Amniotic epithelial cell (primary cell): ENCODE measurements at regions not wholly inside any gene's neighbourhood (a gene's known extent, or its start where the extent isn't known, plus 50 kb on each side); places are given as distances from the start of the nearest gene placed in this dataset.
"Not testable (repeated sequence)": the region's sequence is repeated elsewhere in the genome, so short reads cannot be mapped to it uniquely, and the experiment has no call there.

Source experiments
- DNase-seq: peaks from one replicate; pipeline ENCODE4 v3.0.0-alpha.2; 2010; ENCODE audit warnings: low read depth

DNA sequence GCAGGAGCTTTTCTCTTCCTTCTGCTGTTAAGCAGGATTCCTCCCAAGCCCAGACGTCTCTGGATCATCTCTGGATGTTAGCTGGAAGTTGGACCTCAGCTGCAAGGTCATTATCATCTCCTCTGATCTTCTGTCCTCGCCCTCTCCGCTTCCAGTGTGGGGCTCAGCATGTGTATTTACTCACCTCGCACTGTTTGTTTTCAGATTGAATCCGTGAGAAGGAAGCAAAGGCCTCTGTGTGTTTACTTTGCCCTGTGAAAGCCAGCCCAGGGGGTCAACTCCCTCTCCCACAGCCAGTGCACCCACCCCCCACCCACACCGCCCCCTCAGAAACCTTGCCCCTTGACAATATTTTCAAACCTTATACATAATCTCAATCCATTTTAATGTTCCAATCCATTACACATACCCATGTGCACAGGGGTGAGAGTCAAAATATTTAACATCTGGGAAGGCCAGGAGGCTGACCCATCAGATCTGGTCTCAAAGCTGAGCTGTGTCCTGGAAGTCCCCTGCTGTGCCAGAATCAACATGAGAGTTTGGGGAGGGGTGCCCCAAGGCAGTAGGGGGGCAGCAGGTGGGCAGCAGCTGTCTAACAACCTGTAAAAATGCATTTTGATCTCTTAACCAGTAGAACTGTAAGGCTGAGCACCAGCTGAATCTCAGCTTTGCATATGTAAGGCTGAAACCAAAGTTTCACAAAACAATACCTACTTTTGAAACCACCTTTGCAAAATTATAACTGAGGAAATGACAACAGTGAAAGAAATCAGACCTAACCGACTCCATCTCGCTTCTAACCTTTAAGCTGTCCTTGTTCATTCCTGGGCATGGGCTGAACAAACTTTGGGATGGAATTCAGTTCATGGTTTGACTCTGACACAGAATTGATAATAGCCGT, 157.9 kb downstream of the ZNF664 start:
- DNase-seq = no peak

DNA sequence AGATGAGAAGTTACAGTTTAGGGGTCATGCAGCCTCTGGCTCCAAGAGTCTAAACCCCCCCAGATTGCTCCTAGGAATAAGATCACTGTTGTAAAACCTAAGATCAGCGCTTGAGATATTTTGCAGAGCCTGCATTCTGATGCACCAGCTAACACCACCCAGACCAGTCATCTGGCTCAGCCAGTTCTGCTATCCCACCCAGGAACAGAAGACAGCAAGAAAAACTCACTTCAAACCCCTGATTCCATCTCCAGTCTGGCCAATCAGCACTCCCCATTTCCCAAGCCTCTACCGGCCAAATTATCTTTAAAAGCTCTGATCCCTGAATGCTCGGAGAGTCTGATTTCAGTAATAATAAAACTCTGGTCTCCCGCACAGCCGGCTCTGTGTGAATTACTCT, 158.6 kb downstream of the ZNF664 start:
- no peak for DNase-seq

GRCh38 chr12:124132530-124132929, 159.5 kb downstream of the ZNF664 start:
- no peak for DNase-seq

- DNase-seq = no peak
Measured at GRCh38 chr12:124136796-124137195, 158.1 kb upstream of the RFLNA start.

DNA sequence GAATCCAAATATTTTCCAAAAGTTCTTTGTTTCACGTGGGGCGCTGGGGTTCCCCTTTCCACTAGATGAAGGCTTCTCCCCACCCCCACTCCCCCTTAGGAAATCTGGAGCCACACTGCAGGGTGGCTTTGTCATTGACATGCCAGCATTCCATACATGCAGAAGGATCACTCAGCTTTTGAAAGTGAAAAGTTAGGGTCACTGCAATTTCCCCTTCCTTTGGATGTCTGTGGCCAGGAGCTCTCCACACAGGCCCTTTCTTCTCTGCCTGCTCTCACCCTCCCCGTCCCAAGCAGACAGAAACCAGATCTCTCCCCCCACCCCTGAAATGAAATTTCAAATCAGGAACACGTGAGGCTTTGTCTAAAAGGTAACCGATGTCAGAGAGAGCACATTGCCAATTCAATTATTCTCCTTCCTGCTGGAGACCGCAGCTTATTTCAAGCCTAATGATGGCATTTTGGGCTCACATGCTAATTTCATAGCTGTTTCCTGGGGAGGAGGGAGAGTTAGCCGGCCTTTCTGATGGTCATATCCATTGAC, 153.9 kb upstream of the RFLNA start:
- DNase-seq = no peak

- not testable (repeated sequence) for DNase-seq
Measured at GRCh38 chr12:124141611-124142010, 153.3 kb upstream of the RFLNA start.

DNA sequence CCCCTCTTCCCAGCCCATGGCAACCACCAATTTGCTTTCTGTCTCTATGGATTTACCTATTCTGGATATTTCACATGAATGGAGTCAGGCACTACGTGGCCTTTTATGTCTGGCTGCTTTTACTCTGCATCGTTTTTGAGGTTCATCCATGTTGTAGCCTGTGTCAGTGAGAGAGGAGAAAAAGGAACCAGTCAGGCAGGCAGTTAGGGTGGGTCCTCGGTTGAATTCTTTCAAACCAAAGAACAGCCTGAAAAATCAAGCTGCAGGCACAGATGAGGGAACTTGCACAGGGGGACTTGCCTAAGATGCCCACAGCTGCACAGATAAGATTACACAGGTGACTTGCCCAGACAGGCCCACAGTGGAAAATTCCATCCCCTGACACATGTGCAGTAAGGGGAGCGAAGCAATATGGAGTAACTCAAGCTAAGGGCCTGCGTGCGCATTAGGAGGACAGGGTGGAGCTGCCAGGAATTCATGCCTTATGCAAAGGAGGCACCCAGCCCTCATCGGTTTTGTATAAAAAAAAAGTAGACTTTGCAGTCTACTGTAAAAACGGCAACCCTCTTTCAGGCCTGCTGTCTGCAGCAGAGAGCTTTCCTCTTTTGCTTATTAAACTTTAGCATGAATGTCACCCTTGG, 152.4 kb upstream of the RFLNA start:
- DNase-seq = no peak

DNA sequence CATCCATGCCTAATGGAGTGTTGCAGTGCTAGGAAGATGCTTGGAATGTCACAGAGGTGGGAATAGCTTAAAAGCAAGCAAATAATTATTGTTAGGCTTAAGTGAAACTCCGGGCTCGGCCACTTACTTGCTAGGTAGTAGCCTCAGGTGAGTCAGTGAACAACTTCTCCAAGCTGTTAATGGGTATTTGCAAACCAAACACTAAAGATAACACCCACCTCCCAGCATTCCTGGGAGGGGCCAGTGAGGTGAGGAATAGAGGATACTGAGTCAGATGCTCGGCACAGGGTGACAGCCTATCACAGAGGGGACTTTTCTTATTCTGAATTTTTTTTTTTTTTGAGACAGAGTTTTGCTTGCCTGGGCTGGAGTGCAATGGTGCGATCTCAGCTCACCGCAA, 151.2 kb upstream of the RFLNA start:
- no peak for DNase-seq

- DNase-seq = no peak
Measured at GRCh38 chr12:124144531-124145194, 150.2 kb upstream of the RFLNA start.

- DNase-seq = no peak
Measured at GRCh38 chr12:124147027-124147426, 147.9 kb upstream of the RFLNA start.

- DNase-seq = no peak
Measured at GRCh38 chr12:124147575-124147974, 147.3 kb upstream of the RFLNA start.

DNA sequence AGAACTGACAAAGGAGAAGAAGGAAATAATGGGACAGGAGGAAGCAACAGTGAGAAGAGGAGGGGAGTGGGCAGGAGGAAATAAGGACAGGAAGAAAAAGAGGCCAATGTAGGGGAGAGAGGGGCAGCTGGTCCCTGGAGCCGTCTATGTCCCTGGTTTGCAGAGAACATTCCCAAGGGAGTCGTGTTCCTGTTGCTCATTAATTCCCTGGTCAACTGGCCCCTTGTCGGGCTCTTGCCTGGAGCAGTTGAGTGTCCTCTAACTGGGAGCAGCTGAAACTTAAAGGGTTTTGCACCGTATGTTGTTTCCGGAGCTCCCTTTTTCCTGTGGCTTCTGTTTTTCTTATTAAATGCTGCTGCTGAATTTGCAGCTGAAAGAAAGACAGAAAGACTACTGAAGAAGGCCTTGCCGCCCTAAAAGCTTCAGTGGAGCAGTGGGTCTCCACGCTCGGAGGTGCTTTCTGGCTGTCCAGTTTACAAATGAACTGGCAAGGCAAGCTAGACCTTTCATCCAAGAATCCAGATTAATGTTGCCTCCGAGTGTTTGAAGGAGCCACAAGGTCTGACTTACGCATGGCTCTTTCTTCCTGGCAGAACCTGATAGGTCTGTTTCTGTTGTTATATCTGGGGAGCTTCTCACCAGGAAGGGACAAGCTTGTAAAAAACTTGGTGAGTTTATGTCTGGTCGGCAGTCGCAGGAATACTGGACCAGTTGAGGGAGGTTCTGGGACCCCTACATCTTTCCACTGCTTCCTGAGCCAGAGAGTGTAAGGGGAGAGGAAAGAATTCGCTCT, 146.2 kb upstream of the RFLNA start:
- no peak for DNase-seq

- no peak for DNase-seq
Measured at GRCh38 chr12:124149287-124149686, 145.6 kb upstream of the RFLNA start.

DNA sequence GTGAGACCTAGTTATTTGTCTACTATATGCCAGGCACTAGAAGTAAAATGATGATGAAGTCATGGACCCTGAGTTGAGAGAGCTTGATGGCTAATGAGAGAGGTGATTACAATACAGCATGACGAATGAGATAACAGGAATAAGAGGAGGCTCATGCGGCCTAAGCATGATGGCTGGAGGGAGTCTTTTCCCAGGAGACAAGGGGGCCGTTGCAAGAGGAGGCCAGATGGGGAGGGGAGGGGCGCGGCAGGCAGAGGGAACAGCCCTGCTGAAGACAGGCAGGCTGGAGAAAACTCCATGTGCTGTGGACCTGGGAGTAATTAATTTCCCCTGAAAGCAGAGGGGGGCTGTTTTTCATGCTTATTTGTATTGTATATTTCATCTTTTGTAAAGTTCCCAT, 144.7 kb upstream of the RFLNA start:
- no peak for DNase-seq

DNA sequence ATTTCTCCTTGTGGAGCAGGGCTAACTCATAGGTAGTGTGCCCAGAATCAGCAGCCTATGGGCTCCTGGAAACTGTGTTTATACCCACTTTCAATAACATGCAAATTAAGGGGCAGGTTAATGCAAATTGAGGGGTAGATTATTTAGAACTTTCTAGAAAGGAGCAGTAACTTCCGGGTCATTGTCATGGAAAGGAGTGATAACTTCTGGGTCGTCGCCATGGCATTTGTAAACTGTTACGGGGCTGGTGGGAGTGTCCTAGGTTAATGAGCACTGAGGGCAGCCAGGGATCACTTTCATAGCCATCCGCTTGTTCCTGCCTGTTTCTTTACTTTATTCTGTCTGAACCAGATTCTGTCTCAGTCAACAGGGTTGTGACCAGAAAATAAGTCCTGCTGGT, 143.3 kb upstream of the RFLNA start:
- DNase-seq = no peak

GRCh38 chr12:124152731-124153130, 142.2 kb upstream of the RFLNA start:
- DNase-seq = peak; percentile 20

GRCh38 chr12:124153392-124153791, 141.5 kb upstream of the RFLNA start:
- DNase-seq = no peak

- no peak for DNase-seq
Measured at GRCh38 chr12:124157406-124157805, 137.5 kb upstream of the RFLNA start.

DNA sequence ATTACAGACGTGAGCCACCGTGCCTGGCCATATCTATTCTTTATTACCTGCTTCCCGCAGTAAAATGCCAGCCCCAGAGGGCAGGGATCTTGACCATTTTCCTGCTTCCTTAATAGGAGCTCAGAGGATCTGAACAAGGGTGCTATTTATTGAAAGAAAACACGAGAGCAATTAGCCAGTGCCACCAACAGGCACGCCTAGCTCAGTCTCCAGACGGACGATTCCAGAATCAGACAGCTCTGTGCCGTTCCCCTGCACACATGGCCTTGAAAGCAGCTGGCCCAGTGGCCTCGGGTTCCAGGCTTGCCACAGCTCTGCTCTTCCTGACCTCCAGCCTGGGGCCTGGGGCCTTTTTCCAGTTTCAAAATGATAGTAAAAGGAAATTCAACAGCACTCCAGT, 135.2 kb upstream of the RFLNA start:
- DNase-seq = no peak

DNA sequence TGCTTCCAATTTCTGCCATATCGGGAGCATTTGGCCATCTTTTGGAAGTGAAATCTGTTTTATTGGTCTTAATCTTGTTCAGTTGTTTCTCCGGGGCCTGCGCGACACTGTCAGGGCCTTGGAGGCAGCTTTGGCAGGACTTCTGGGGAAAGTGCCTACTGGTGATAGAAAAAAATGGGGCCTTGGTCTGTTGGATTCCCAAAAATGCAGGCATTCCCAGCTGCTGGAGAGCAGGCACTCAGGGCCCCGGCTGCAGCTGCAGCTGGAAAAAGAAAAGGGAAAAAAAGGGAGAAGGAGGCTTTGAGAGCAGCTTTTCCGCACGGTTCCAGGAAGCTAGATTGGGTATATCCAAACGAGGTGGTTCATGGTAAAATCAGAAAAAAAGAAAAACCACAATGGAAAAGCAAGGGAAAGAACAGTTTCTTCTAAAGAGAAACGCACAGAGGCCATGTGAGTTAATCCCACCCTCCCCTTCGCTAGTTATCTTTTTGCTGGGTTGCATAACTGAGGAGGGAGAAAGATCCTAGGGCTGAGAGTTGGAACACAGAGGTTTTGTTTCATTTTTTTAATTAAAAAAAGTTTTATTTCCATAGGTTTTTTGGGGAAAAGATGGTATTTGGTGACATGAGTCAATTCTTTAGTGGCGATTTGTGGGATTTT, 134.7 kb upstream of the RFLNA start:
- DNase-seq = peak; percentile 13

GRCh38 chr12:124161402-124161801, 133.5 kb upstream of the RFLNA start:
- not testable (repeated sequence) for DNase-seq
